ENCODE measurements at regions not wholly inside any gene's neighbourhood (a gene's known extent, or its start where the extent isn't known, plus 50 kb on each side); places are given as distances from the start of the nearest gene placed in this dataset.
"Not testable (repeated sequence)": the region's sequence is repeated elsewhere in the genome, so short reads cannot be mapped to it uniquely, and the experiment has no call there.

GRCh38 chr7:156565002-156565401 is 75.6 kb upstream of the RNF32 start:
- WGBS (ENCODE audit: low lambda C conversion rate), result 90% methylated on average over 1 of the region's 1 CpG
- H3K4me3 ChIP-seq (replicated peaks in 1 of 3; ENCODE audit: insufficient read depth in 1 of 3, low read depth in 2 of 3, low read length in 3 of 3); in situ Hi-C loops (cut with HindIII; ENCODE audit: extremely low pct_ligation_motif_present, low pct_unique_long_range_greater_than_20kb); FAIRE-seq; H3K9ac ChIP-seq (ENCODE audit: insufficient read depth, low read depth, low read length); H3K4me2 ChIP-seq (ENCODE audit: low read depth, low read length); ATAC-seq; CTCF ChIA-PET (ENCODE audit: low intra/inter-chr PET ratio, low total read pairs); H3K27ac ChIP-seq (ENCODE audit: extremely low read length, insufficient read depth, low read length); H3K27me3 ChIP-seq (ENCODE audit: control insufficient read depth in 1 of 2, insufficient read depth in 2 of 2, low read length in 2 of 2); DNase-seq (ENCODE audit: low spot score); H2AFZ ChIP-seq (ENCODE audit: low read length); H3K36me3 ChIP-seq (replicated peaks in 1 of 2; ENCODE audit: control insufficient read depth in 1 of 2, insufficient read depth in 2 of 2, low read length in 2 of 2); H4K20me1 ChIP-seq (ENCODE audit: insufficient read depth, low read length); BruUV-seq (replicated peaks); H3K79me2 ChIP-seq (ENCODE audit: insufficient read depth, low read length); POLR2A ChIA-PET; intact Hi-C loops (cut with micrococcal nuclease; ENCODE audit: unreplicated experiment): not testable (repeated sequence)
- Histone ChIP-seq H3K4me1 (ENCODE audit: insufficient read depth, low read length) (peaks cover 19% of the 10 kb centered on the region; the same call in 1 of the 2 replicates), H3K9me3 (ENCODE audit: low read length) (peaks cover 26% of the 10 kb centered on the region)
- TF ChIP-seq RXRB (CRISPR knock-in tag; IDR thresholded peaks at IDR 0.05; ENCODE audit: borderline replicate concordance) (peak; percentile 56; the same call in 1 of the 2 replicates), PPARG (CRISPR knock-in tag; conservative IDR thresholded peaks at IDR 0.05) (peak; percentile 65; the same call in 1 of the 2 replicates), HNF4A (CRISPR knock-in tag; IDR thresholded peaks at IDR 0.05) (0 out of 2 replicates have a peak, but pooled peaks have one; percentile 18)

- CTCF ChIA-PET (ENCODE audit: low intra/inter-chr PET ratio, low total read pairs), result no interaction called here
- no peak overlapping the region for H3K9ac ChIP-seq (ENCODE audit: insufficient read depth, low read depth, low read length)
- H4K20me1 ChIP-seq (ENCODE audit: insufficient read depth, low read length), result no peaks in the 10 kb centered on the region
- H3K4me3 ChIP-seq (replicated peaks in 1 of 3; ENCODE audit: insufficient read depth in 1 of 3, low read depth in 2 of 3, low read length in 3 of 3), result no peak overlapping the region
- peaks cover 26% of the 10 kb centered on the region for H3K9me3 ChIP-seq (ENCODE audit: low read length)
- no peaks in the 10 kb centered on the region for H3K36me3 ChIP-seq (replicated peaks in 1 of 2; ENCODE audit: control insufficient read depth in 1 of 2, insufficient read depth in 2 of 2, low read length in 2 of 2)
- no peak for ATAC-seq
- no peak overlapping the region for H3K27ac ChIP-seq (ENCODE audit: extremely low read length, insufficient read depth, low read length)
- 95% methylated on average over 6 of the region's 6 CpGs for WGBS (ENCODE audit: low lambda C conversion rate)
- no peaks in the 10 kb centered on the region for H3K79me2 ChIP-seq (ENCODE audit: insufficient read depth, low read length)
- TF ChIP-seq PHF8 (CRISPR knock-in tag; IDR thresholded peaks at IDR 0.05) (no peak), SRF (IDR thresholded peaks at IDR 0.05; ENCODE audit: low read depth, low read length) (no peak), ZIK1 (CRISPR knock-in tag; IDR thresholded peaks at IDR 0.05; ENCODE audit: borderline replicate concordance, low read depth) (no peak), CBFB (CRISPR knock-in tag; IDR thresholded peaks at IDR 0.05) (no peak), ZKSCAN1 (IDR thresholded peaks at IDR 0.05; ENCODE audit: low read length) (no peak), ZNF513 (CRISPR knock-in tag; conservative IDR thresholded peaks at IDR 0.05) (no peak), BRF2 (CRISPR knock-in tag; IDR thresholded peaks at IDR 0.05) (no peak), SOX13 (IDR thresholded peaks at IDR 0.05) (no peak), SOX13 (CRISPR knock-in tag; conservative IDR thresholded peaks at IDR 0.05 in 1 of 2, IDR thresholded peaks at IDR 0.05 in 1 of 2) (no peak), ZNF552 (CRISPR knock-in tag; IDR thresholded peaks at IDR 0.05; ENCODE audit: borderline replicate concordance) (no peak), FOXK1 (CRISPR knock-in tag; IDR thresholded peaks at IDR 0.05; ENCODE audit: borderline replicate concordance, low read depth) (no peak), CEBPB (IDR thresholded peaks at IDR 0.05; ENCODE audit: borderline replicate concordance, low read depth, low read length) (no peak)
- POLR2A ChIA-PET, result no interaction called here
- no peak for FAIRE-seq
- no TSS peak for BruUV-seq (replicated peaks)
- H3K4me1 ChIP-seq (ENCODE audit: insufficient read depth, low read length), result peaks cover 8% of the 10 kb centered on the region; the same call in 1 of the 2 replicates
- intact Hi-C loops (cut with micrococcal nuclease; ENCODE audit: unreplicated experiment) (no loop called here), in situ Hi-C loops (cut with HindIII; ENCODE audit: extremely low pct_ligation_motif_present, low pct_unique_long_range_greater_than_20kb) (no loop called here)
- no peaks in the 10 kb centered on the region for H3K27me3 ChIP-seq (ENCODE audit: control insufficient read depth in 1 of 2, insufficient read depth in 2 of 2, low read length in 2 of 2)
- no peak for DNase-seq (ENCODE audit: low spot score)
- H2AFZ ChIP-seq (ENCODE audit: low read length), result no peak overlapping the region
- H3K4me2 ChIP-seq (ENCODE audit: low read depth, low read length), result no peak overlapping the region
Observed at GRCh38 chr7:156560696-156561095, 79.9 kb upstream of the RNF32 start.

Data from HepG2 (cell line).